ENCODE measurements at regions not wholly inside any gene's neighbourhood (a gene's known extent, or its start where the extent isn't known, plus 50 kb on each side); places are given as distances from the start of the nearest gene placed in this dataset.

DNA sequence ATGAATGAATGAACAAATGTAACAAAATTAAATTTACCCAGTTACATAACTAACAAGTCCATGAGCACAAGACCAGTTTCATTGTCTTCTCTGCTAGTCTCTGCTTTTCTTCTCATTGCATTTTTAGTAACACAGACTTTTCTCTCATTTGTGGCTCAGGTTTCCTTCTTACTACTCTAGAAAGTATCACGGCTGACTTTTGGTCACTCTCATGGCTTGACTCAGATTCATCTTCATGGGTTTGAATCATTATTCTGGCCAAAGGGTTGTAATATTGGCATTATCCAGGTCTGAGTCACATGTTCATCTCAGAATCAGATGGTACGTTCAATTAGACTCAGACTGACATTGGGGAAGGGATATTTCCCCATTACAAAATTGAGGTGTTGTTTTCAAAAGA is 121.5 kb upstream of the SATB1 start:
- no peaks in the 10 kb centered on the region for H4K20me1 ChIP-seq (ENCODE audit: insufficient read depth, low read length)
- H3K27me3 ChIP-seq (ENCODE audit: control insufficient read depth in 2 of 2, insufficient read depth in 2 of 2, low read length in 2 of 2), result no peaks in the 10 kb centered on the region
- no peak overlapping the region for H3K9ac ChIP-seq (ENCODE audit: insufficient read depth, low read length, poor library complexity, severe bottlenecking)
- Mint-ChIP-seq H3K27ac (no peak overlapping the region), H3K4me1 (peaks cover 1% of the 10 kb centered on the region), H3K9me3 (peaks cover 0 to 2% (median 0%) of the 10 kb centered on the region in 7 donors), H3K4me3 (no peak overlapping the region), H3K36me3 (no peaks in the 10 kb centered on the region), H3K27me3 (ENCODE audit: low read depth in 3 of 3) (no peaks in the 10 kb centered on the region)
- no peak overlapping the region for H3K27ac ChIP-seq (ENCODE audit: low read depth in 1 of 2, low read length in 2 of 2)
- H3K4me1 ChIP-seq (ENCODE audit: control insufficient read depth in 1 of 2, insufficient read depth in 2 of 2, low read length in 2 of 2), result no peaks in the 10 kb centered on the region
- H3K36me3 ChIP-seq (replicated peaks in 1 of 2; ENCODE audit: control insufficient read depth in 1 of 2, insufficient read depth in 2 of 2, low read length in 2 of 2), result no peaks in the 10 kb centered on the region
- no CpG with 5 or more reads among the region's 2 CpGs for WGBS (ENCODE audit: insufficient coverage)
- intact Hi-C loops (cut with micrococcal nuclease), result no loop called here
- DNase-seq, result no peak
- H2AFZ ChIP-seq (ENCODE audit: insufficient read depth, low read depth, low read length, poor library complexity, severe bottlenecking), result no peak overlapping the region
- TF ChIP-seq, protein P1, sequence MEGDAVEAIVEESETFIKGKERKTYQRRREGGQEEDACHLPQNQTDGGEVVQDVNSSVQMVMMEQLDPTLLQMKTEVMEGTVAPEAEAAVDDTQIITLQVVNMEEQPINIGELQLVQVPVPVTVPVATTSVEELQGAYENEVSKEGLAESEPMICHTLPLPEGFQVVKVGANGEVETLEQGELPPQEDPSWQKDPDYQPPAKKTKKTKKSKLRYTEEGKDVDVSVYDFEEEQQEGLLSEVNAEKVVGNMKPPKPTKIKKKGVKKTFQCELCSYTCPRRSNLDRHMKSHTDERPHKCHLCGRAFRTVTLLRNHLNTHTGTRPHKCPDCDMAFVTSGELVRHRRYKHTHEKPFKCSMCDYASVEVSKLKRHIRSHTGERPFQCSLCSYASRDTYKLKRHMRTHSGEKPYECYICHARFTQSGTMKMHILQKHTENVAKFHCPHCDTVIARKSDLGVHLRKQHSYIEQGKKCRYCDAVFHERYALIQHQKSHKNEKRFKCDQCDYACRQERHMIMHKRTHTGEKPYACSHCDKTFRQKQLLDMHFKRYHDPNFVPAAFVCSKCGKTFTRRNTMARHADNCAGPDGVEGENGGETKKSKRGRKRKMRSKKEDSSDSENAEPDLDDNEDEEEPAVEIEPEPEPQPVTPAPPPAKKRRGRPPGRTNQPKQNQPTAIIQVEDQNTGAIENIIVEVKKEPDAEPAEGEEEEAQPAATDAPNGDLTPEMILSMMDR (IDR thresholded peaks at IDR 0.05), result no peak
- H3K4me2 ChIP-seq (replicated peaks; ENCODE audit: extremely low read depth, low read length, poor library complexity, severe bottlenecking), result no peak overlapping the region
- H3K9me3 ChIP-seq (replicated peaks in 1 of 2; ENCODE audit: control insufficient read depth in 1 of 2, insufficient read depth in 1 of 2, low read length in 2 of 2), result no peaks in the 10 kb centered on the region
- no peak overlapping the region for H3K4me3 ChIP-seq (replicated peaks in 1 of 3; ENCODE audit: low read depth in 2 of 3, low read length in 3 of 3)
- no peaks in the 10 kb centered on the region for H3K79me2 ChIP-seq (ENCODE audit: insufficient read depth, low read length)

DNA sequence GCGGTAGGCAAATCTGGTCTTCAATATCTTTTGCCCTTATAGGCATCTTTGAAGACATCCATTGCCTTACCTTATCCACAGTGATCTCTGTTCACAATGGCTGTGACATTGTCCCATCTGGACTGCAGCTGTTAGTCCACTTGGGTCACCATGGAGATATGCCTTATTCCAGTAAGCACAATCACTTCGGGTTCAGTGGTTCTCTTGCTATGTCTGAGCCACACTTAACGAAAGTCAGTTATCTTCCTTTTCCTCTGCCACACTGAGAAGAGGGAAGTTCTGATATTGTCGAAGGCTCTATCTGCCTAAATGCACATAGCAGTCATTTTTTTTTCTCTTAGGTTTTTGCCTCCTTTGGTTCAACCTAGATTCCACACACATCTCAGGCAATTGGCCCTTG is 119.0 kb upstream of the SATB1 start:
- Mint-ChIP-seq H3K4me1 (peaks cover 1% of the 10 kb centered on the region), H3K9me3 (peaks cover 0 to 2% (median 0%) of the 10 kb centered on the region in 7 donors), H3K27me3 (ENCODE audit: low read depth in 3 of 3) (no peaks in the 10 kb centered on the region), H3K27ac (no peak overlapping the region), H3K36me3 (no peaks in the 10 kb centered on the region), H3K4me3 (no peak overlapping the region)
- Histone ChIP-seq H3K79me2 (ENCODE audit: insufficient read depth, low read length) (no peaks in the 10 kb centered on the region), H3K9ac (ENCODE audit: insufficient read depth, low read length, poor library complexity, severe bottlenecking) (no peak overlapping the region), H3K27ac (ENCODE audit: low read depth in 1 of 2, low read length in 2 of 2) (no peak overlapping the region), H3K27me3 (ENCODE audit: control insufficient read depth in 2 of 2, insufficient read depth in 2 of 2, low read length in 2 of 2) (no peaks in the 10 kb centered on the region), H2AFZ (ENCODE audit: insufficient read depth, low read depth, low read length, poor library complexity, severe bottlenecking) (no peak overlapping the region), H3K4me2 (replicated peaks; ENCODE audit: extremely low read depth, low read length, poor library complexity, severe bottlenecking) (no peak overlapping the region), H3K36me3 (replicated peaks in 1 of 2; ENCODE audit: control insufficient read depth in 1 of 2, insufficient read depth in 2 of 2, low read length in 2 of 2) (no peaks in the 10 kb centered on the region), H3K4me3 (replicated peaks in 1 of 3; ENCODE audit: low read depth in 2 of 3, low read length in 3 of 3) (no peak overlapping the region), H3K4me1 (ENCODE audit: control insufficient read depth in 1 of 2, insufficient read depth in 2 of 2, low read length in 2 of 2) (no peaks in the 10 kb centered on the region), H3K9me3 (replicated peaks in 1 of 2; ENCODE audit: control insufficient read depth in 1 of 2, insufficient read depth in 1 of 2, low read length in 2 of 2) (no peaks in the 10 kb centered on the region), H4K20me1 (ENCODE audit: insufficient read depth, low read length) (no peaks in the 10 kb centered on the region)
- 17% methylated on average over 1 of the region's 4 CpGs for WGBS (ENCODE audit: insufficient coverage)
- TF ChIP-seq, protein P1 (IDR thresholded peaks at IDR 0.05), result no peak
- no peak for DNase-seq
- intact Hi-C loops (cut with micrococcal nuclease), result no loop called here
